ENCODE measurements at regions not wholly inside any gene's neighbourhood (a gene's known extent, or its start where the extent isn't known, plus 50 kb on each side); places are given as distances from the start of the nearest gene placed in this dataset.
A peak's percentile ranks its signal among the peaks of the same experiment; 100 is the strongest.

GRCh38 chr1:36582066-36582755 lies 99.5 kb upstream of the CSF3R start:
- peak; percentile 15 for DNase-seq
- WGBS, 2 donors: 59 to 80% methylated on average over 12 of the region's 12 CpGs
- H3K4me1 ChIP-seq: no peaks in the 10 kb centered on the region
- intact Hi-C loops (cut with DNase I; ENCODE audit: low total_unique reads): no loop called here
- no peaks in the 10 kb centered on the region for H3K9me3 ChIP-seq
- H3K27me3 ChIP-seq: no peaks in the 10 kb centered on the region
- H3K36me3 ChIP-seq (ENCODE audit: low read depth, missing control alignments): no peaks in the 10 kb centered on the region
- no peak overlapping the region for H3K27ac ChIP-seq
- no peak for TF ChIP-seq POLR2A (IDR thresholded peaks at IDR 0.05)
- TF ChIP-seq, protein P1, sequence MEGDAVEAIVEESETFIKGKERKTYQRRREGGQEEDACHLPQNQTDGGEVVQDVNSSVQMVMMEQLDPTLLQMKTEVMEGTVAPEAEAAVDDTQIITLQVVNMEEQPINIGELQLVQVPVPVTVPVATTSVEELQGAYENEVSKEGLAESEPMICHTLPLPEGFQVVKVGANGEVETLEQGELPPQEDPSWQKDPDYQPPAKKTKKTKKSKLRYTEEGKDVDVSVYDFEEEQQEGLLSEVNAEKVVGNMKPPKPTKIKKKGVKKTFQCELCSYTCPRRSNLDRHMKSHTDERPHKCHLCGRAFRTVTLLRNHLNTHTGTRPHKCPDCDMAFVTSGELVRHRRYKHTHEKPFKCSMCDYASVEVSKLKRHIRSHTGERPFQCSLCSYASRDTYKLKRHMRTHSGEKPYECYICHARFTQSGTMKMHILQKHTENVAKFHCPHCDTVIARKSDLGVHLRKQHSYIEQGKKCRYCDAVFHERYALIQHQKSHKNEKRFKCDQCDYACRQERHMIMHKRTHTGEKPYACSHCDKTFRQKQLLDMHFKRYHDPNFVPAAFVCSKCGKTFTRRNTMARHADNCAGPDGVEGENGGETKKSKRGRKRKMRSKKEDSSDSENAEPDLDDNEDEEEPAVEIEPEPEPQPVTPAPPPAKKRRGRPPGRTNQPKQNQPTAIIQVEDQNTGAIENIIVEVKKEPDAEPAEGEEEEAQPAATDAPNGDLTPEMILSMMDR (IDR thresholded peaks at IDR 0.05): no peak
- H3K4me3 ChIP-seq: no peak overlapping the region

DNA sequence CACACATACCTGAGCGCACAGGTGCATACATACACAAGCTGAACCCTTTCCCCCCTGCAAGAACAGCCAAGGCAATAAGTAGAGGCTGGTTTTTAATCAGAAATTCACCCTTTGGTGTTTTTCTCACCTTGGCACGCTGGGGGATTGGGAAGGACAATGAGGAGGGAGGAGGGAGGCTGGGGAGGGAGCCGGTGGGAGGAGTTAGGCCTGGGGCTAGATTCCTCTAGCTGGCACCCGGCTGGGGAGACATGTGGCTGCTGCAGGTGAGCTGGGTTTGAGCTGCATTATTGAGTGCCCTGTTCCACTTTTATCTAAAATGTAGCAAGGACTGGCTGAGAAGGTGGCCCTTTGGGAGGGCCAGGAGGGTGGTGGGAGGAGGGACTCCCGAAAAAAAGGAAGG lies 97.8 kb upstream of the CSF3R start:
- no peak for DNase-seq
- Histone ChIP-seq H3K9me3 (no peaks in the 10 kb centered on the region), H3K27me3 (no peaks in the 10 kb centered on the region), H3K36me3 (ENCODE audit: low read depth, missing control alignments) (no peaks in the 10 kb centered on the region), H3K4me3 (no peak overlapping the region), H3K27ac (no peak overlapping the region), H3K4me1 (no peaks in the 10 kb centered on the region)
- intact Hi-C loops (cut with DNase I; ENCODE audit: low total_unique reads): no loop called here
- WGBS, 2 donors: 54 to 55% methylated on average over 5 of the region's 5 CpGs
- TF ChIP-seq, protein P1 (IDR thresholded peaks at IDR 0.05): no peak
- TF ChIP-seq POLR2A (IDR thresholded peaks at IDR 0.05): no peak

- H3K9me3 ChIP-seq: no peaks in the 10 kb centered on the region
- no peak for DNase-seq
- H3K27ac ChIP-seq: no peak overlapping the region
- 61 to 67% methylated on average over 8 of the region's 8 CpGs for WGBS, 2 donors
- no peaks in the 10 kb centered on the region for H3K4me1 ChIP-seq
- no peaks in the 10 kb centered on the region for H3K27me3 ChIP-seq
- H3K4me3 ChIP-seq: no peak overlapping the region
- intact Hi-C loops (cut with DNase I; ENCODE audit: low total_unique reads): loop anchor here (10.0 kb wide), 1 partner anchor 856 kb away; no protein-coding TSS in a partner anchor
- H3K36me3 ChIP-seq (ENCODE audit: low read depth, missing control alignments): no peaks in the 10 kb centered on the region
- TF ChIP-seq POLR2A (IDR thresholded peaks at IDR 0.05): no peak
- TF ChIP-seq, protein P1 (IDR thresholded peaks at IDR 0.05): no peak
Observed at GRCh38 chr1:36579039-36579438, 96.3 kb upstream of the CSF3R start.

DNA sequence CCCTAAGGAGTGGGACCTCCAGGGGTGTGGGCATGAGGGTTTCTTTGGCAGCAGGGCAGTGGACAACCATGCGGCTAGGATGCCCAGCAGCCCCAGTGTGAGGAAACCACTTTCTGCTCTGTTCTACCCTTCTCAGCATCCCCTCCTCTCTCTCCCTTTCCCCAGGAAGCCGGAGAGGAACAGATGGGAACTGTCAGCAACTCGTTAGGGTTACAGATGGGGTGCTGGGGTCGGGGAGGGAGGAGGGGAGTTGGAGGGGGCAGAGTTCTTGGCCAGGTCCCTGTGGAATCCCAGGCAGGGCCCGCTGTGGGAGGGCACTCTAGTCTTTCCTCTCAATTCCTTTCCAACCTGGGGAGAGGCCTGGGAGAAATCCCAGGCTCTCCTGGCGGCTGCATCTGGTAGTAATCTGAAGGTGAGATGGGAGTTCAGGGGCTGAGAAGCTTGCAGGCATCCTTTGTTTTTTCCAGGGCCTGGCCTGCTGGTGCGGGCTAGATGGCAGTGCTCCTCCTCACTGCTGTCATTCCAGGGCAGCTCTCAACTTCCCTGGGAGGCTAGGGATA lies 93.9 kb upstream of the CSF3R start:
- intact Hi-C loops (cut with DNase I; ENCODE audit: low total_unique reads): loop anchor here (10.0 kb wide), 1 partner anchor 858 kb away; no protein-coding TSS in a partner anchor
- Histone ChIP-seq H3K27ac (no peak overlapping the region), H3K4me1 (no peaks in the 10 kb centered on the region), H3K4me3 (no peak overlapping the region), H3K36me3 (ENCODE audit: low read depth, missing control alignments) (no peaks in the 10 kb centered on the region), H3K27me3 (no peaks in the 10 kb centered on the region), H3K9me3 (no peaks in the 10 kb centered on the region)
- WGBS, 2 donors: 67 to 100% methylated on average over 3 to 7 of the region's 7 CpGs
- TF ChIP-seq, protein P1 (IDR thresholded peaks at IDR 0.05): no peak
- TF ChIP-seq POLR2A (IDR thresholded peaks at IDR 0.05): no peak
- DNase-seq: no peak

All from testis (tissue), 2 donors.